GM18517 (cell line): ENCODE measurements at regions not wholly inside any gene's neighbourhood (a gene's known extent, or its start where the extent isn't known, plus 50 kb on each side); places are given as distances from the start of the nearest gene placed in this dataset.
"Not testable (repeated sequence)": the region's sequence is repeated elsewhere in the genome, so short reads cannot be mapped to it uniquely, and the experiment has no call there.

ENCODE experiments used
- ATAC-seq: cut with Tn5 transposase; IDR thresholded peaks from one replicate; pipeline ENCODE4 v1.9.1; 2021; ENCODE audit warnings: mild to moderate bottlenecking, moderate library complexity; ENCODE audit not compliant: unreplicated experiment

GRCh38 chr1:243074224-243074623, 180.9 kb downstream of the CEP170 start:
- not testable (repeated sequence) for ATAC-seq

- not testable (repeated sequence) for ATAC-seq
Measured at GRCh38 chr1:243067056-243067455, 188.0 kb downstream of the CEP170 start.

- not testable (repeated sequence) for ATAC-seq
Measured at GRCh38 chr1:243061965-243062364, 193.1 kb downstream of the CEP170 start.

- not testable (repeated sequence) for ATAC-seq
Measured at GRCh38 chr1:243055510-243055909, 199.6 kb downstream of the CEP170 start.

GRCh38 chr1:243055091-243055490, 200.0 kb downstream of the CEP170 start:
- not testable (repeated sequence) for ATAC-seq

- ATAC-seq, result not testable (repeated sequence)
Measured at GRCh38 chr1:243054681-243055080, 200.4 kb downstream of the CEP170 start.

- not testable (repeated sequence) for ATAC-seq
Measured at GRCh38 chr1:243053048-243053447, 202.0 kb downstream of the CEP170 start.

GRCh38 chr1:243050613-243051012, 204.5 kb downstream of the CEP170 start:
- not testable (repeated sequence) for ATAC-seq

GRCh38 chr1:243049716-243050115, 205.4 kb downstream of the CEP170 start:
- not testable (repeated sequence) for ATAC-seq

- ATAC-seq, result not testable (repeated sequence)
Measured at GRCh38 chr1:243021365-243021764, 233.7 kb downstream of the CEP170 start.

- ATAC-seq, result not testable (repeated sequence)
Measured at GRCh38 chr1:243019030-243019635, 235.9 kb downstream of the CEP170 start.

GRCh38 chr1:243010719-243011118, 244.4 kb downstream of the CEP170 start:
- ATAC-seq, result not testable (repeated sequence)

- ATAC-seq, result not testable (repeated sequence)
Measured at GRCh38 chr1:243001003-243001402, 254.1 kb downstream of the CEP170 start.

GRCh38 chr1:242992776-242993175, 262.3 kb downstream of the CEP170 start:
- not testable (repeated sequence) for ATAC-seq

- not testable (repeated sequence) for ATAC-seq
Measured at GRCh38 chr1:242985096-242985495, 270.0 kb downstream of the CEP170 start.

- ATAC-seq, result not testable (repeated sequence)
Measured at GRCh38 chr1:242973341-242973740, 281.7 kb downstream of the CEP170 start.

- no peak for ATAC-seq
Measured at GRCh38 chr1:242966892-242967291, 288.2 kb downstream of the CEP170 start.

GRCh38 chr1:242959397-242959796, 295.7 kb downstream of the CEP170 start:
- not testable (repeated sequence) for ATAC-seq

GRCh38 chr1:242954945-242955344, 300.1 kb downstream of the CEP170 start:
- not testable (repeated sequence) for ATAC-seq

GRCh38 chr1:242946206-242946605, 308.9 kb downstream of the CEP170 start:
- ATAC-seq, result no peak

GRCh38 chr1:242936725-242937124, 318.4 kb downstream of the CEP170 start:
- ATAC-seq, result not testable (repeated sequence)

- ATAC-seq, result not testable (repeated sequence)
Measured at GRCh38 chr1:242924717-242925116, 330.4 kb downstream of the CEP170 start.

- ATAC-seq, result not testable (repeated sequence)
Measured at GRCh38 chr1:242923603-242924002, 331.5 kb downstream of the CEP170 start.
